Keratinocyte (primary cell): ENCODE measurements at regions not wholly inside any gene's neighbourhood (a gene's known extent, or its start where the extent isn't known, plus 50 kb on each side); places are given as distances from the start of the nearest gene placed in this dataset.

Experiments
- DNase-seq: peaks from one replicate; pipeline ENCODE4 v3.0.0-alpha.2; 2011; ENCODE audit warnings: low read depth, missing footprints, low spot score
- FAIRE-seq: peaks from 2 replicates; lab custom pipeline; 2011; peaks lifted over from hg19 to GRCh38; lab: Jason Lieb, UNC
- H2AFZ ChIP-seq: 2 replicates; pipeline ENCODE4 v1.6.0; 2012; ENCODE audit warnings: low read length, control low read depth, inconsistent platforms; ENCODE audit not compliant: control insufficient read depth
- H3K27ac ChIP-seq: 2 replicates; pipeline ENCODE4 v1.5.1; 2011; ENCODE audit warnings: low read length; ENCODE audit not compliant: control insufficient read depth, insufficient read depth
- H3K27me3 ChIP-seq: 3 replicates; pipeline ENCODE4 v1.6.0; 2011; ENCODE audit warnings: low read length; ENCODE audit not compliant: control insufficient read depth, insufficient read depth; ENCODE audit errors: extremely low read depth
- H3K36me3 ChIP-seq, 2 experiments: 2 replicates in 1 of 2; 3 replicates in 1 of 2; pipeline ENCODE4 v1.5.1; 2011; ENCODE audit warnings: low read length in 2 of 2, mild to moderate bottlenecking in 1 of 2; ENCODE audit not compliant: control insufficient read depth in 2 of 2, insufficient read depth in 2 of 2; ENCODE audit errors: extremely low read depth in 1 of 2
- H3K4me1 ChIP-seq: 3 replicates; pipeline ENCODE4 v1.5.1; 2011; ENCODE audit warnings: low read length; ENCODE audit not compliant: control insufficient read depth, insufficient read depth; ENCODE audit errors: extremely low read depth
- H3K4me2 ChIP-seq: 3 replicates; pipeline ENCODE4 v1.6.0; 2011; ENCODE audit warnings: low read depth, low read length; ENCODE audit not compliant: control insufficient read depth, insufficient read depth; ENCODE audit errors: extremely low read depth
- H3K4me3 ChIP-seq, 3 experiments: fragments of 200-600 bp in 1 of 3; sonication (generic) in 1 of 3; 2 replicates in 2 of 3; 3 replicates in 1 of 3; pipeline ENCODE4 v1.5.1; 2011 to 2016; ENCODE audit warnings: low read length in 3 of 3, mild to moderate bottlenecking in 3 of 3, control low read depth in 2 of 3, inconsistent platforms in 1 of 3, low read depth in 1 of 3, mixed read lengths in 1 of 3, mixed run types in 1 of 3, moderate library complexity in 1 of 3; ENCODE audit not compliant: control insufficient read depth in 2 of 3, insufficient read depth in 2 of 3; ENCODE audit errors: extremely low read depth in 1 of 3
- H3K79me2 ChIP-seq: 2 replicates; pipeline ENCODE4 v1.6.0; 2012; ENCODE audit warnings: low read length; ENCODE audit not compliant: control insufficient read depth, insufficient read depth
- H3K9ac ChIP-seq: 3 replicates; pipeline ENCODE4 v1.6.0; 2011; ENCODE audit warnings: low read length; ENCODE audit not compliant: control insufficient read depth, insufficient read depth; ENCODE audit errors: extremely low read depth
- H3K9me1 ChIP-seq: 3 replicates; pipeline ENCODE4 v1.6.0; 2011; ENCODE audit warnings: low read length; ENCODE audit not compliant: control insufficient read depth, insufficient read depth; ENCODE audit errors: extremely low read depth
- H3K9me3 ChIP-seq: 2 replicates; pipeline ENCODE4 v1.5.1; 2012; ENCODE audit warnings: low read depth, low read length; ENCODE audit not compliant: control insufficient read depth
- H4K20me1 ChIP-seq: 3 replicates; pipeline ENCODE4 v1.6.0; 2011; ENCODE audit warnings: low read length; ENCODE audit not compliant: control insufficient read depth, insufficient read depth; ENCODE audit errors: extremely low read depth
- EZH2 ChIP-seq: IDR thresholded peaks from one replicate; pipeline ENCODE4 v1.6.1; 2012; ENCODE audit warnings: inconsistent platforms, mild to moderate bottlenecking, low read length, moderate library complexity
- dilution Hi-C: fragments of 300-500 bp; cut with MboI; formaldehyde crosslinking; loops from one replicate; pipeline ENCODE4 v1.7.0; 2020; ENCODE audit warnings: low sequenced_read_pairs; ENCODE audit not compliant: extremely low pct_ligation_motif_present
- TF ChIP-seq, protein P1 (sequence below), 3 experiments: IDR thresholded peaks in 1 of 3; conservative IDR thresholded peaks in 1 of 3; optimal IDR thresholded peaks in 1 of 3; 2 replicates in 2 of 3; 3 replicates in 1 of 3; pipeline versions ENCODE3 to v1.5.1; 2011; ENCODE audit warnings: low read length in 3 of 3, mild to moderate bottlenecking in 3 of 3, moderate library complexity in 2 of 3, control low read depth in 1 of 3, inconsistent platforms in 1 of 3; ENCODE audit not compliant: insufficient read depth in 2 of 3; ENCODE audit errors: extremely low read depth in 1 of 3

DNA sequence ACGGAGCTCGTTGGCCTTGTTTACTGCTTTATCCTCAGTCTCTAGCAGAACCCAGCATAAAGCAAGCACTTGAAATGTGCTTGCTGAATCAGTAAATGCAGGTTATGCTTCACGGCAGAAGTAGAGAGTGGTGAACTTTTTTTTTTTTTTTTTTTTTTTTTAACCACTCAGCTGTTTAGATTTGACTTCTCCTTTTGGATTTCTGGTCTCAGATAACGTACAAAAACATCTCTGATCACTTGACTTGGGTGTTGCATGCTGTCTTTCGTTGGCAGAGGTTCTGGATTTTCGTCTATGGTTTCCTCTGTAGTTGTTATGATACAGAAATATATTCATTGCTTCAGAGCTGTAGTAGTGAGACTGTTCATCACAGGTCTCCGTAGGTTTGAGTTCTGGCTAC is 242.5 kb upstream of the HABP2 start:
- Histone ChIP-seq H3K36me3 (no peaks in the 10 kb centered on the region), H3K4me3 (no peak overlapping the region), H3K4me1 (no peaks in the 10 kb centered on the region), H4K20me1 (no peaks in the 10 kb centered on the region), H3K27ac (no peak overlapping the region), H3K4me2 (no peak overlapping the region), H3K27me3 (no peaks in the 10 kb centered on the region), H3K79me2 (no peaks in the 10 kb centered on the region), H2AFZ (no peak overlapping the region), H3K9me1 (no peaks in the 10 kb centered on the region), H3K9me3 (no peaks in the 10 kb centered on the region), H3K9ac (no peak overlapping the region)
- FAIRE-seq, result no peak
- dilution Hi-C loops, result no loop called here
- DNase-seq, result no peak
- TF ChIP-seq, protein P1, sequence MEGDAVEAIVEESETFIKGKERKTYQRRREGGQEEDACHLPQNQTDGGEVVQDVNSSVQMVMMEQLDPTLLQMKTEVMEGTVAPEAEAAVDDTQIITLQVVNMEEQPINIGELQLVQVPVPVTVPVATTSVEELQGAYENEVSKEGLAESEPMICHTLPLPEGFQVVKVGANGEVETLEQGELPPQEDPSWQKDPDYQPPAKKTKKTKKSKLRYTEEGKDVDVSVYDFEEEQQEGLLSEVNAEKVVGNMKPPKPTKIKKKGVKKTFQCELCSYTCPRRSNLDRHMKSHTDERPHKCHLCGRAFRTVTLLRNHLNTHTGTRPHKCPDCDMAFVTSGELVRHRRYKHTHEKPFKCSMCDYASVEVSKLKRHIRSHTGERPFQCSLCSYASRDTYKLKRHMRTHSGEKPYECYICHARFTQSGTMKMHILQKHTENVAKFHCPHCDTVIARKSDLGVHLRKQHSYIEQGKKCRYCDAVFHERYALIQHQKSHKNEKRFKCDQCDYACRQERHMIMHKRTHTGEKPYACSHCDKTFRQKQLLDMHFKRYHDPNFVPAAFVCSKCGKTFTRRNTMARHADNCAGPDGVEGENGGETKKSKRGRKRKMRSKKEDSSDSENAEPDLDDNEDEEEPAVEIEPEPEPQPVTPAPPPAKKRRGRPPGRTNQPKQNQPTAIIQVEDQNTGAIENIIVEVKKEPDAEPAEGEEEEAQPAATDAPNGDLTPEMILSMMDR (optimal IDR thresholded peaks at IDR 0.05 in 1 of 3, IDR thresholded peaks at IDR 0.05 in 1 of 3, conservative IDR thresholded peaks at IDR 0.05 in 1 of 3; ENCODE audit: extremely low read depth in 1 of 3, insufficient read depth in 2 of 3, low read length in 3 of 3), result no peak
- TF ChIP-seq EZH2, result no peak

GRCh38 chr10:113313048-113313602 is 239.7 kb upstream of the HABP2 start:
- Histone ChIP-seq H3K9me3 (no peaks in the 10 kb centered on the region), H3K9me1 (no peaks in the 10 kb centered on the region), H4K20me1 (no peaks in the 10 kb centered on the region), H3K4me1 (no peaks in the 10 kb centered on the region), H3K36me3 (no peaks in the 10 kb centered on the region), H3K79me2 (no peaks in the 10 kb centered on the region), H3K4me2 (no peak overlapping the region), H3K27me3 (no peaks in the 10 kb centered on the region), H2AFZ (no peak overlapping the region), H3K9ac (no peak overlapping the region), H3K4me3 (no peak overlapping the region), H3K27ac (no peak overlapping the region)
- dilution Hi-C loops, result no loop called here
- no peak for FAIRE-seq
- TF ChIP-seq, protein P1 (optimal IDR thresholded peaks at IDR 0.05 in 1 of 3, IDR thresholded peaks at IDR 0.05 in 1 of 3, conservative IDR thresholded peaks at IDR 0.05 in 1 of 3; ENCODE audit: extremely low read depth in 1 of 3, insufficient read depth in 2 of 3, low read length in 3 of 3), result no peak
- no peak for TF ChIP-seq EZH2
- DNase-seq, result no peak
